CD4-positive, alpha-beta T cell treated with Interleukin-6 for 4 hours (primary cell): ENCODE measurements at regions not wholly inside any gene's neighbourhood (a gene's known extent, or its start where the extent isn't known, plus 50 kb on each side); places are given as distances from the start of the nearest gene placed in this dataset.
A peak's percentile ranks its signal among the peaks of the same experiment; 100 is the strongest.
"Not testable (repeated sequence)": the region's sequence is repeated elsewhere in the genome, so short reads cannot be mapped to it uniquely, and the experiment has no call there.

Source experiments
- DNase-seq: peaks from one replicate; pipeline ENCODE4 v3.0.0-alpha.2; 2020; ENCODE audit warnings: mixed read lengths

- no peak for DNase-seq
Measured at GRCh38 chr13:111413407-111414187, 93.2 kb downstream of the TEX29 start.

GRCh38 chr13:111414341-111414740, 93.9 kb downstream of the TEX29 start:
- no peak for DNase-seq

GRCh38 chr13:111415246-111415645, 94.8 kb downstream of the TEX29 start:
- DNase-seq, result no peak

GRCh38 chr13:111415765-111416164, 95.3 kb downstream of the TEX29 start:
- DNase-seq, result no peak

- no peak for DNase-seq
Measured at GRCh38 chr13:111418101-111418500, 97.7 kb downstream of the TEX29 start.

- DNase-seq, result no peak
Measured at GRCh38 chr13:111420113-111420876, 99.9 kb downstream of the TEX29 start.

GRCh38 chr13:111421216-111421615, 100.8 kb downstream of the TEX29 start:
- no peak for DNase-seq

GRCh38 chr13:111422348-111422747, 101.9 kb downstream of the TEX29 start:
- no peak for DNase-seq

- no peak for DNase-seq
Measured at GRCh38 chr13:111423168-111423785, 102.8 kb downstream of the TEX29 start.

GRCh38 chr13:111424134-111424533, 103.7 kb downstream of the TEX29 start:
- DNase-seq, result no peak

- no peak for DNase-seq
Measured at GRCh38 chr13:111425326-111425725, 104.9 kb downstream of the TEX29 start.

GRCh38 chr13:111429064-111429558, 108.7 kb downstream of the TEX29 start:
- peak; percentile 37 for DNase-seq

GRCh38 chr13:111431206-111431605, 110.8 kb downstream of the TEX29 start:
- no peak for DNase-seq

GRCh38 chr13:111434578-111435159, 114.2 kb downstream of the TEX29 start:
- no peak for DNase-seq

GRCh38 chr13:111436446-111436845, 116.0 kb downstream of the TEX29 start:
- DNase-seq, result no peak

- no peak for DNase-seq
Measured at GRCh38 chr13:111437417-111437816, 117.0 kb downstream of the TEX29 start.

- no peak for DNase-seq
Measured at GRCh38 chr13:111437856-111438547, 117.6 kb downstream of the TEX29 start.

GRCh38 chr13:111440492-111440891, 120.0 kb downstream of the TEX29 start:
- DNase-seq, result not testable (repeated sequence)

GRCh38 chr13:111443981-111444380, 123.5 kb downstream of the TEX29 start:
- DNase-seq, result no peak

GRCh38 chr13:111448504-111448903, 128.1 kb downstream of the TEX29 start:
- DNase-seq, result no peak

- DNase-seq, result no peak
Measured at GRCh38 chr13:111449041-111449440, 128.6 kb downstream of the TEX29 start.

GRCh38 chr13:111451402-111451801, 131.0 kb downstream of the TEX29 start:
- no peak for DNase-seq
